GM21786 (cell line): ENCODE measurements at regions not wholly inside any gene's neighbourhood (a gene's known extent, or its start where the extent isn't known, plus 50 kb on each side); places are given as distances from the start of the nearest gene placed in this dataset.
"Not testable (repeated sequence)": the region's sequence is repeated elsewhere in the genome, so short reads cannot be mapped to it uniquely, and the experiment has no call there.

ENCODE experiments used
- ATAC-seq: cut with Tn5 transposase; IDR thresholded peaks from one replicate; pipeline ENCODE4 v1.9.1; 2021; ENCODE audit not compliant: unreplicated experiment

GRCh38 chr1:245031041-245031440 lies 123.7 kb upstream of the KIF26B start:
- no peak for ATAC-seq

- ATAC-seq: no peak
Measured at GRCh38 chr1:245026247-245026646, 128.5 kb upstream of the KIF26B start.

GRCh38 chr1:245025525-245025924 lies 129.3 kb upstream of the KIF26B start:
- ATAC-seq: no peak

- ATAC-seq: no peak
Measured at GRCh38 chr1:245023222-245023621, 131.6 kb upstream of the KIF26B start.

GRCh38 chr1:245019910-245020486 lies 134.8 kb upstream of the KIF26B start:
- peak; percentile 60 for ATAC-seq

- ATAC-seq: no peak
Measured at GRCh38 chr1:245016700-245017099, 138.1 kb upstream of the KIF26B start.

- no peak for ATAC-seq
Measured at GRCh38 chr1:245015031-245015430, 139.8 kb upstream of the KIF26B start.

- no peak for ATAC-seq
Measured at GRCh38 chr1:245014247-245015029, 140.3 kb upstream of the KIF26B start.

- no peak for ATAC-seq
Measured at GRCh38 chr1:245010018-245010614, 144.7 kb upstream of the KIF26B start.

- ATAC-seq: no peak
Measured at GRCh38 chr1:245008761-245009160, 144.4 kb upstream of the HNRNPU start.

GRCh38 chr1:245007852-245008251 lies 143.5 kb upstream of the HNRNPU start:
- no peak for ATAC-seq

- ATAC-seq: no peak
Measured at GRCh38 chr1:245003246-245003645, 138.9 kb upstream of the HNRNPU start.

- no peak for ATAC-seq
Measured at GRCh38 chr1:245001252-245001651, 136.9 kb upstream of the HNRNPU start.

- peak; percentile 45 for ATAC-seq
Measured at GRCh38 chr1:245000872-245001188, 136.5 kb upstream of the HNRNPU start.

GRCh38 chr1:244999644-245000043 lies 135.3 kb upstream of the HNRNPU start:
- ATAC-seq: not testable (repeated sequence)

GRCh38 chr1:244998717-244999346 lies 134.5 kb upstream of the HNRNPU start:
- ATAC-seq: no peak

- ATAC-seq: no peak
Measured at GRCh38 chr1:244995602-244996400, 131.5 kb upstream of the HNRNPU start.

- ATAC-seq: no peak
Measured at GRCh38 chr1:244992833-244993232, 128.5 kb upstream of the HNRNPU start.

- no peak for ATAC-seq
Measured at GRCh38 chr1:244989813-244990212, 125.5 kb upstream of the HNRNPU start.

GRCh38 chr1:244988521-244988920 lies 124.2 kb upstream of the HNRNPU start:
- ATAC-seq: no peak

GRCh38 chr1:244980605-244981004 lies 116.3 kb upstream of the HNRNPU start:
- ATAC-seq: no peak
